Endothelial cell (in vitro differentiated cells): ENCODE measurements at regions not wholly inside any gene's neighbourhood (a gene's known extent, or its start where the extent isn't known, plus 50 kb on each side); places are given as distances from the start of the nearest gene placed in this dataset.
A peak's percentile ranks its signal among the peaks of the same experiment; 100 is the strongest.

Source experiments
- DNase-seq: peaks from one replicate; pipeline ENCODE4 v3.0.0; 2021; ENCODE audit warnings: low spot score
- H3K27ac Mint-ChIP-seq: one replicate; pipeline ENCODE4 v1.8.0; 2021; ENCODE audit warnings: mixed read lengths, inconsistent platforms; ENCODE audit not compliant: unreplicated experiment
- H3K27me3 Mint-ChIP-seq: one replicate; pipeline ENCODE4 v1.8.0; 2021; ENCODE audit warnings: mild to moderate bottlenecking, moderate library complexity, mixed read lengths, inconsistent platforms; ENCODE audit not compliant: unreplicated experiment
- H3K36me3 Mint-ChIP-seq: one replicate; pipeline ENCODE4 v1.8.0; 2021; ENCODE audit warnings: mild to moderate bottlenecking, low read depth, mixed read lengths, inconsistent platforms; ENCODE audit not compliant: unreplicated experiment
- H3K4me1 Mint-ChIP-seq: one replicate; pipeline ENCODE4 v1.8.0; 2021; ENCODE audit warnings: mild to moderate bottlenecking, mixed read lengths, inconsistent platforms; ENCODE audit not compliant: unreplicated experiment
- H3K4me3 Mint-ChIP-seq: one replicate; pipeline ENCODE4 v1.8.0; 2021; ENCODE audit warnings: mild to moderate bottlenecking, mixed read lengths, inconsistent platforms; ENCODE audit not compliant: unreplicated experiment
- H3K9me3 Mint-ChIP-seq: one replicate; pipeline ENCODE4 v1.8.0; 2021; ENCODE audit warnings: mixed read lengths, inconsistent platforms; ENCODE audit not compliant: unreplicated experiment
- TF ChIP-seq, protein P1 (sequence below): fragments of 200-600 bp; sonication (generic); IDR thresholded peaks from one replicate; pipeline ENCODE4 v1.5.0; 2021; ENCODE audit warnings: antibody characterized with exemption; ENCODE audit not compliant: unreplicated experiment

DNA sequence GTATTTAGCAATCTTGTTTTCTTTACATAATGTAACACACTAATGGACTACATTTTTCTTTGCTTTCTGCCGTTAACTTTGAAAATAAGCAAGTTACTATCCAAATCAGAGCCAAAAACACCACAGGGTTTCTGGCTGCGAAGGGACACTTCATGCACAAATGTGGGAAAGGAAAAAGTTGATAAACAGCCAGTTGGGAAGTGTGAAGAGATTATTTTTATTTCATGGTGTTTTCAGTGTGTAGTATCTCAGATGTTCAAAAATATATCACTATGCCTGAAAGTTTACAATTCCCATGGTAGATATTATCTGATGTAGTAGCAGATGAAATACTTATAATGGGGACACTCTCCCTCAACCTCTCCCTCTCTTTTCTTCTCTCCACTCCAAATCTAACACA, 135.3 kb downstream of the CETN3 start:
- peaks cover 2% of the 10 kb centered on the region for H3K27me3 Mint-ChIP-seq
- no peak overlapping the region for H3K4me3 Mint-ChIP-seq
- H3K4me1 Mint-ChIP-seq = peaks cover 11% of the 10 kb centered on the region
- no peak overlapping the region for H3K27ac Mint-ChIP-seq
- TF ChIP-seq, protein P1, sequence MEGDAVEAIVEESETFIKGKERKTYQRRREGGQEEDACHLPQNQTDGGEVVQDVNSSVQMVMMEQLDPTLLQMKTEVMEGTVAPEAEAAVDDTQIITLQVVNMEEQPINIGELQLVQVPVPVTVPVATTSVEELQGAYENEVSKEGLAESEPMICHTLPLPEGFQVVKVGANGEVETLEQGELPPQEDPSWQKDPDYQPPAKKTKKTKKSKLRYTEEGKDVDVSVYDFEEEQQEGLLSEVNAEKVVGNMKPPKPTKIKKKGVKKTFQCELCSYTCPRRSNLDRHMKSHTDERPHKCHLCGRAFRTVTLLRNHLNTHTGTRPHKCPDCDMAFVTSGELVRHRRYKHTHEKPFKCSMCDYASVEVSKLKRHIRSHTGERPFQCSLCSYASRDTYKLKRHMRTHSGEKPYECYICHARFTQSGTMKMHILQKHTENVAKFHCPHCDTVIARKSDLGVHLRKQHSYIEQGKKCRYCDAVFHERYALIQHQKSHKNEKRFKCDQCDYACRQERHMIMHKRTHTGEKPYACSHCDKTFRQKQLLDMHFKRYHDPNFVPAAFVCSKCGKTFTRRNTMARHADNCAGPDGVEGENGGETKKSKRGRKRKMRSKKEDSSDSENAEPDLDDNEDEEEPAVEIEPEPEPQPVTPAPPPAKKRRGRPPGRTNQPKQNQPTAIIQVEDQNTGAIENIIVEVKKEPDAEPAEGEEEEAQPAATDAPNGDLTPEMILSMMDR = no peak
- DNase-seq = no peak
- H3K36me3 Mint-ChIP-seq = no peaks in the 10 kb centered on the region
- H3K9me3 Mint-ChIP-seq = no peaks in the 10 kb centered on the region

DNA sequence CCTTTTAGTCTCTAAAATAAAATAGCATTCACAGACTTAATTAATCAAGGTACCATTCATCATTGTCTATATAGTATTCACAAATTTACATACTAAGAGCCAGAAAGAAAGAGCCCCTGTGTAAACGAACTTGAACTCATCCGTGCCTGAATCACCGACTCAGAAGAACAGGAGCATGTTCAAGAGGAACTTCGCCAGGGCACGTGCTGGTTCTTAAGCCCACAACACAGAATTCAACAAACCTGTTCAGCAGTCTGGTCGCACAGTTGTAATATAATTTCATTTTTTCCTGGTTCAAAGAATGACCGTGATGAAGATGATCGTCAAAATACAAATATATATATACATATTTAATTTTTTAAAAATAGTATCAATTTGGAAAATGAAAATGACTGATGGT, 141.9 kb downstream of the CETN3 start:
- no peaks in the 10 kb centered on the region for H3K36me3 Mint-ChIP-seq
- no peaks in the 10 kb centered on the region for H3K27me3 Mint-ChIP-seq
- no peak for DNase-seq
- no peak overlapping the region for H3K4me3 Mint-ChIP-seq
- no peaks in the 10 kb centered on the region for H3K9me3 Mint-ChIP-seq
- no peak overlapping the region for H3K27ac Mint-ChIP-seq
- TF ChIP-seq, protein P1 = no peak
- H3K4me1 Mint-ChIP-seq = peaks cover 3% of the 10 kb centered on the region

DNA sequence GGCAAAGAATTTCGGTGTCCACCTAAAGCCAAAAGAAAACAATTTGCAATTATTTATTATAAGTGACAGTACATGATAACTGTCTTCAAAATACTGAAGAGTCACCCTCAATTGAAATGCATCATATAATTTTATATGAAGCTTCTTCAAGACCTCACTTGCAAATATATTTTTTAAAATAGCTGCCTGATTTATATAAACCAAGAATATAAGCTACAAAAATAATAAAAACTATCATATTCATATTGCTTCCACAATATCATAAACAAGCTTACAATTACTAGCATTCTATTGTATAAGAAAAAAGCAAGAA, 144.1 kb downstream of the CETN3 start:
- TF ChIP-seq, protein P1 = peak; percentile 9
- H3K9me3 Mint-ChIP-seq = no peaks in the 10 kb centered on the region
- no peak for DNase-seq
- H3K27ac Mint-ChIP-seq = no peak overlapping the region
- H3K4me3 Mint-ChIP-seq = no peak overlapping the region
- no peaks in the 10 kb centered on the region for H3K27me3 Mint-ChIP-seq
- H3K4me1 Mint-ChIP-seq = peaks cover 3% of the 10 kb centered on the region
- H3K36me3 Mint-ChIP-seq = no peaks in the 10 kb centered on the region

DNA sequence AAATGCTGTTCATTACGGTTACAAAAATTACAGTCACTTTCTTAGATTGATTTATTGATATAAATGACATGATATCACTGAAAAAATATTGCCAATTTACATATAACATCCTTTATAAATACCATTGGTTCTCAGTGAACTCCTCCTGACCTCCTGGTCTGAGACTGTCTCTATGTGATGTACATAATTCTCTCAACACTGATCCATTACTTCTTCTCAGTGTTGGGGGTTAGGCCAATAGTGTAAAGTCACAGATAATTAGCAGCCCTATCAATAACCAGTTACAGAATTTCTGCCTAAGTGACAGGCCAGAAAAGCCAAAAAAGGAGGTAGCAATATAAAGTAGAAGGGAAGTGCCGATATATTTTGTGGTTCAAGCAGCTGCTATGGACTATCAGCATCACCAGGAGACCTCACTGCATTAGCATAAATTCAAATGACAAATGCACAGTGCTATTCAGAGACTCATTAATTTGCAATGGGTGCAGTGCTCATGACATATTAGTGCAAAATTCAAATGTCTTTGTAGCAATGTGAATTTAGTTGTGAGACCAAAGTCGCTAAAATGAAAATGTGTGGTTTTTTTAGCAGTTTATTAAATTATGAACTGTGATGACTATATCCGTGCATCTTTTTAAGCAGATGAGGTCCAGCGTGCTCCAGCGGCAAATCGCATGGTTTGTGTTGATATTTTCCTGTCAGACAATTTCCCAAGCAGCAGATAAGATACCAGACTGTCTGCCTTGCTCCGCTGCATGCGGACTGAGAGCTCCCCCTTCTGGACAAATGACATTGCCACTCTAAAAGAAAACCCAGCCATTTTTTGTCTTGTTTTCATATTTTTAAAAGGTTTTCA, 144.6 kb downstream of the CETN3 start:
- Mint-ChIP-seq H3K4me1 (peaks cover 3% of the 10 kb centered on the region), H3K9me3 (no peaks in the 10 kb centered on the region), H3K4me3 (no peak overlapping the region), H3K27me3 (no peaks in the 10 kb centered on the region), H3K27ac (no peak overlapping the region), H3K36me3 (no peaks in the 10 kb centered on the region)
- DNase-seq = peak; percentile 64
- TF ChIP-seq, protein P1 = peak; percentile 85

DNA sequence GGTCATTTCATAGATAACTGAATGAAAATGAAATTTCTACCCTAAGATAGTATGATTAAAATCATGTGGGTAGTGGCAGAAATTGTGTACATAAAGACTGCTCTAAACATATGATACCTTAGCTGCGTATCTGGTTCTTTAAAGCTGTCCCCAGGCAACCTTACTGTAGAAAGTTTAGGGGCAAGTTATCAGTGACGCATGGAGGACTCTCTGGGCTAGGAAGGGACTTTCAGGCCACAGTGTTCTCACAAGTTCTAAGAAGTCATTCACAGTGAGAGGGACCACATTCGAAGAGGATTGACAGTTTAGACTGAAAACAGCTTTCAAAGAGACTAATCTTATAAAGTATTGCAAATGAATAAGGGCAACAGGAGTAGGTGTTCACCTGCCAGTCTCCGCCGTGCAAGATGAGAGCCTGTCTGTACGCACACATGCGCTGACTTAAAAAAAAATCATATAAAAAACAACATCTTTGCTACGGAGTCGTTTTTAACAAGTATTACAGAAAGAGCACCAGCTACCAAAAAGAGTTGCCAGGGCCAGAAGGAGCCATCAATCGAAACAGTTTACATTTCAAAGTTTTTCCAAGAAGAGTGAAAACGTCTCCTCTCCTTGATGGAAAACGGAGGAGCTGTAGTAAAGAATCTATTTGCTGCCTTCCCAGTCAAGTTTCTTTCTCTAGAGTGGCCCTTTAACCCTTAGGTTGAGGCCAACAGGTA, 146.3 kb downstream of the CETN3 start:
- TF ChIP-seq, protein P1 = no peak
- Mint-ChIP-seq H3K4me3 (no peak overlapping the region), H3K4me1 (peaks cover 3% of the 10 kb centered on the region), H3K36me3 (no peaks in the 10 kb centered on the region), H3K27me3 (no peaks in the 10 kb centered on the region), H3K9me3 (no peaks in the 10 kb centered on the region), H3K27ac (no peak overlapping the region)
- no peak for DNase-seq
